ENCODE measurements at regions not wholly inside any gene's neighbourhood (a gene's known extent, or its start where the extent isn't known, plus 50 kb on each side); places are given as distances from the start of the nearest gene placed in this dataset.

DNA sequence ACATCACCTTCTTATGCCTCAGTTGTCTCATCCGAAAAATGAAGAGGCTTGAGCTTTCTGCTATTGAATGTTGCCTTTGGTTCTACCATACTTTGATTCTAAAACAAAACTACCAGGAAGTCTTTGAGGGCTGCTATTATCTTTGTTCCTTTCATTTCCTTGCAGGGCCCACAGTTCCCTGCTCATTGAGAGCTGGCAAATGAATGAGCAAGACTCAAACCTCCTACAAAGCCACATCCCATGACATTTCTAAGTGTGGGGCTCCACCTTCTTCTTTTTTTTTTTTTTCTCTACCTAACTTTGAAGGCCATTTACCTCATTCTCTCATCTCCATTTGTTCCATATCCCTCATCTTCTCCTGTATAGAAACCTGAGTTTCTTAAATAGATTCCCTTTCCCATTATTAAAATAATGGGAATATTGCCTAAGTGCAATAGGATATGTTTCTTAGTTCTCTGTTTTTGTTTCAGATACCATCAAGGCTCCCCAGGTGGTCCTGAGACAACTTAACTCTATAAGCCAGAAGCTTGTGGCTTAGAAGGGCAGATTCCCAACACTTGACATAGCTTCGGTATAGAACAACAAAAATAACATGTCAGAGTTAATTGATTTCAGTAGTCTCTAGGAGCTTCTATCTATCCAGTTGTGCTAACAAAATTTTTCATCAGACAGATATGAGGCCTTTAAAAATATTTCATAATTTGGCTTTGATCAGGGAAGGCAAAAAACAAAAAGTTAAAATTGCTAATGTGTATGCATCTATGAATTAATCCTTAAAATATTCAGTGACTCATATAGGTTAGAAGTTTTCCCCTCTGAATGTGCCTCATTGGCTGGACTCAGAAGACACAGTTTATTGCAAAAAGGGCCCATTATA lies 951.6 kb downstream of the TUSC7 start:
- H3K4me1 ChIP-seq = no peaks in the 10 kb centered on the region
- H3K36me3 ChIP-seq (ENCODE audit: insufficient read depth in 1 of 2, low read depth in 1 of 2) = no peaks in the 10 kb centered on the region
- no peaks in the 10 kb centered on the region for H3K27me3 ChIP-seq (ENCODE audit: insufficient read depth in 3 of 3, low read length in 2 of 3)
- intact Hi-C loops (cut with DNase I) = no loop called here
- DNase-seq = no peak
- WGBS, 3 donors = 77 to 82% (median 80%) methylated on average over 2 of the region's 2 CpGs
- no peak for ATAC-seq
- TF ChIP-seq, protein P1, sequence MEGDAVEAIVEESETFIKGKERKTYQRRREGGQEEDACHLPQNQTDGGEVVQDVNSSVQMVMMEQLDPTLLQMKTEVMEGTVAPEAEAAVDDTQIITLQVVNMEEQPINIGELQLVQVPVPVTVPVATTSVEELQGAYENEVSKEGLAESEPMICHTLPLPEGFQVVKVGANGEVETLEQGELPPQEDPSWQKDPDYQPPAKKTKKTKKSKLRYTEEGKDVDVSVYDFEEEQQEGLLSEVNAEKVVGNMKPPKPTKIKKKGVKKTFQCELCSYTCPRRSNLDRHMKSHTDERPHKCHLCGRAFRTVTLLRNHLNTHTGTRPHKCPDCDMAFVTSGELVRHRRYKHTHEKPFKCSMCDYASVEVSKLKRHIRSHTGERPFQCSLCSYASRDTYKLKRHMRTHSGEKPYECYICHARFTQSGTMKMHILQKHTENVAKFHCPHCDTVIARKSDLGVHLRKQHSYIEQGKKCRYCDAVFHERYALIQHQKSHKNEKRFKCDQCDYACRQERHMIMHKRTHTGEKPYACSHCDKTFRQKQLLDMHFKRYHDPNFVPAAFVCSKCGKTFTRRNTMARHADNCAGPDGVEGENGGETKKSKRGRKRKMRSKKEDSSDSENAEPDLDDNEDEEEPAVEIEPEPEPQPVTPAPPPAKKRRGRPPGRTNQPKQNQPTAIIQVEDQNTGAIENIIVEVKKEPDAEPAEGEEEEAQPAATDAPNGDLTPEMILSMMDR (IDR thresholded peaks at IDR 0.05) = no peak
- no peak overlapping the region for H3K4me3 ChIP-seq
- no peaks in the 10 kb centered on the region for H3K9me3 ChIP-seq
- no peak overlapping the region for H3K27ac ChIP-seq

GRCh38 chr3:117661818-117662095 lies 952.2 kb downstream of the TUSC7 start:
- intact Hi-C loops (cut with DNase I) = no loop called here
- Histone ChIP-seq H3K9me3 (no peaks in the 10 kb centered on the region), H3K4me1 (no peaks in the 10 kb centered on the region), H3K27me3 (ENCODE audit: insufficient read depth in 3 of 3, low read length in 2 of 3) (peaks cover 0 to 2% (median 0%) of the 10 kb centered on the region in 3 donors), H3K36me3 (ENCODE audit: insufficient read depth in 1 of 2, low read depth in 1 of 2) (no peaks in the 10 kb centered on the region), H3K4me3 (no peak overlapping the region), H3K27ac (no peak overlapping the region)
- ATAC-seq (no peak), DNase-seq (no peak)
- TF ChIP-seq, protein P1 (IDR thresholded peaks at IDR 0.05) = no peak
- WGBS, 3 donors = 89 to 91% (median 91%) methylated on average over 3 of the region's 3 CpGs

- TF ChIP-seq, protein P1 (IDR thresholded peaks at IDR 0.05) = no peak
- intact Hi-C loops (cut with DNase I) = no loop called here
Observed at GRCh38 chr3:117665296-117665695, 955.7 kb downstream of the TUSC7 start.

GRCh38 chr3:117666325-117666724 lies 956.7 kb downstream of the TUSC7 start:
- H3K9me3 ChIP-seq = no peaks in the 10 kb centered on the region
- TF ChIP-seq, protein P1 (IDR thresholded peaks at IDR 0.05) = no peak
- DNase-seq (no peak), ATAC-seq (no peak)
- H3K27ac ChIP-seq = no peak overlapping the region
- H3K36me3 ChIP-seq (ENCODE audit: insufficient read depth in 1 of 2, low read depth in 1 of 2) = no peaks in the 10 kb centered on the region
- H3K4me1 ChIP-seq = no peaks in the 10 kb centered on the region
- H3K4me3 ChIP-seq = no peak overlapping the region
- H3K27me3 ChIP-seq (ENCODE audit: insufficient read depth in 3 of 3, low read length in 2 of 3) = peaks cover 0 to 2% (median 0%) of the 10 kb centered on the region in 3 donors
- WGBS, 3 donors = 9 to 18% (median 12%) methylated on average over 3 of the region's 3 CpGs
- intact Hi-C loops (cut with DNase I) = no loop called here

More at GRCh38 chr3:117665296-117665695, 955.7 kb downstream of the TUSC7 start:
- WGBS, 3 donors = 46 to 67% (median 60%) methylated on average over 4 of the region's 4 CpGs
- Histone ChIP-seq H3K27me3 (ENCODE audit: insufficient read depth in 3 of 3, low read length in 2 of 3) (peaks cover 0 to 2% (median 0%) of the 10 kb centered on the region in 3 donors), H3K4me1 (no peaks in the 10 kb centered on the region), H3K36me3 (ENCODE audit: insufficient read depth in 1 of 2, low read depth in 1 of 2) (no peaks in the 10 kb centered on the region), H3K27ac (no peak overlapping the region), H3K9me3 (no peaks in the 10 kb centered on the region), H3K4me3 (no peak overlapping the region)
- DNase-seq (no peak), ATAC-seq (no peak)

- H3K4me3 ChIP-seq = no peak overlapping the region
- DNase-seq (no peak), ATAC-seq (no peak)
- intact Hi-C loops (cut with DNase I) = no loop called here
- H3K4me1 ChIP-seq = no peaks in the 10 kb centered on the region
- H3K27ac ChIP-seq = no peak overlapping the region
- TF ChIP-seq, protein P1 (IDR thresholded peaks at IDR 0.05) = no peak
- 36 to 43% (median 38%) methylated on average over 3 of the region's 3 CpGs for WGBS, 3 donors
- peaks cover 0 to 2% (median 0%) of the 10 kb centered on the region in 3 donors for H3K27me3 ChIP-seq (ENCODE audit: insufficient read depth in 3 of 3, low read length in 2 of 3)
- no peaks in the 10 kb centered on the region for H3K36me3 ChIP-seq (ENCODE audit: insufficient read depth in 1 of 2, low read depth in 1 of 2)
- no peaks in the 10 kb centered on the region for H3K9me3 ChIP-seq
Observed at GRCh38 chr3:117666812-117667211, 957.2 kb downstream of the TUSC7 start.
